ENCODE measurements at regions not wholly inside any gene's neighbourhood (a gene's known extent, or its start where the extent isn't known, plus 50 kb on each side); places are given as distances from the start of the nearest gene placed in this dataset.

DNA sequence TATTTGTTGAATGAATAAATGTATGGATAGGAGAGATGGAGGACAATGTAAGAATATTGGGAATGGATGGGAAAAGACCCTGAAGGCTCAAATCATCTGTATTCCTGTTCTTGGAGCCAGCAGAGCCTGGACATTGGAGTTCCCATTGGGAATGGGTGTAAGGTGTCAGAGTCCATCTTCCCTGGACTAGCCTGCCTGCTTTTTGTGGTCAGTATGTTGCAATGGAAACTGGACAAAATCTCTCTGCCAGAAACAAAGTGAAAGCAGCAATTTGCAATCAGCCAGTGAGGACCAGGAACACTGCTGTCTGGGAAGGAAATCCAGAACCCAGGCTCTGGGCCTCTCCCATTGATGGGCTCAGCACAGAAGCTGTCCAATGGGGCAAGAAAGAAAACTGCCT is 83.5 kb upstream of the SKOR2 start:
- TF ChIP-seq POLR2AphosphoS5 (IDR thresholded peaks at IDR 0.05; ENCODE audit: low read depth, low read length) (no peak), SIN3A (IDR thresholded peaks at IDR 0.05; ENCODE audit: borderline replicate concordance, insufficient read depth, low read length) (no peak), REST (IDR thresholded peaks at IDR 0.05; ENCODE audit: insufficient read depth in 1 of 2, low read depth in 2 of 2, low read length in 2 of 2) (no peak), TAF1 (IDR thresholded peaks at IDR 0.05; ENCODE audit: borderline replicate concordance, insufficient read depth, low read length) (no peak), FOXP2 (optimal IDR thresholded peaks at IDR 0.05; ENCODE audit: borderline replicate concordance, extremely low read depth, extremely low read length, insufficient read depth) (no peak)

- TF ChIP-seq REST (IDR thresholded peaks at IDR 0.05; ENCODE audit: insufficient read depth in 1 of 2, low read depth in 2 of 2, low read length in 2 of 2) = no peak
- no peak for TF ChIP-seq POLR2AphosphoS5 (IDR thresholded peaks at IDR 0.05; ENCODE audit: low read depth, low read length)
- no peak for TF ChIP-seq FOXP2 (optimal IDR thresholded peaks at IDR 0.05; ENCODE audit: borderline replicate concordance, extremely low read depth, extremely low read length, insufficient read depth)
- no peak for TF ChIP-seq TAF1 (IDR thresholded peaks at IDR 0.05; ENCODE audit: borderline replicate concordance, insufficient read depth, low read length)
- TF ChIP-seq SIN3A (IDR thresholded peaks at IDR 0.05; ENCODE audit: borderline replicate concordance, insufficient read depth, low read length) = no peak
Measured at GRCh38 chr18:47333926-47334635, 82.6 kb upstream of the SKOR2 start.

- no peak for TF ChIP-seq SIN3A (IDR thresholded peaks at IDR 0.05; ENCODE audit: borderline replicate concordance, insufficient read depth, low read length)
- TF ChIP-seq POLR2AphosphoS5 (IDR thresholded peaks at IDR 0.05; ENCODE audit: low read depth, low read length) = no peak
- no peak for TF ChIP-seq TAF1 (IDR thresholded peaks at IDR 0.05; ENCODE audit: borderline replicate concordance, insufficient read depth, low read length)
- TF ChIP-seq FOXP2 (optimal IDR thresholded peaks at IDR 0.05; ENCODE audit: borderline replicate concordance, extremely low read depth, extremely low read length, insufficient read depth) = no peak
Measured at GRCh38 chr18:47331641-47332040, 80.2 kb upstream of the SKOR2 start.

DNA sequence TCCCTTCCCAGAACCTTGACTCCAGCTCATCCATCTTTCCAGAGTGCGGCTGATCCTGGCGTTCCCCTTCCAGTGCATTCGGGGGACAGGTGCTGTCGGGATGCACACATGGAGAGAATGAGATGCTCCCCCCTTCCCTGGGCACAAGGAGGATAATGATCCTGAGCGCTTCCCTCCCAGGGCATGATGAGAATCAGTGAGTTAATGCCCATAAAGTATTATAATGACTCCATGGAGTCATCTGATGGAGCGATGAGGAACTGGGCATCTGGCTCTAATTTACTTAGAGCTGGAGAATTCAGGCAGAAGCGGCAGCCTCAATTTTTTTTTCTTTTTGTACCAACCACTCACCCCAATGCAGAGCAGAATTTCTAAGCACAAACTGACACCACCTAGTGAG is 79.6 kb upstream of the SKOR2 start:
- no peak for TF ChIP-seq FOXP2 (optimal IDR thresholded peaks at IDR 0.05; ENCODE audit: borderline replicate concordance, extremely low read depth, extremely low read length, insufficient read depth)
- TF ChIP-seq SIN3A (IDR thresholded peaks at IDR 0.05; ENCODE audit: borderline replicate concordance, insufficient read depth, low read length) = no peak
- TF ChIP-seq TAF1 (IDR thresholded peaks at IDR 0.05; ENCODE audit: borderline replicate concordance, insufficient read depth, low read length) = no peak
- TF ChIP-seq POLR2AphosphoS5 (IDR thresholded peaks at IDR 0.05; ENCODE audit: low read depth, low read length) = no peak
- TF ChIP-seq REST (IDR thresholded peaks at IDR 0.05; ENCODE audit: insufficient read depth in 1 of 2, low read depth in 2 of 2, low read length in 2 of 2) = no peak

DNA sequence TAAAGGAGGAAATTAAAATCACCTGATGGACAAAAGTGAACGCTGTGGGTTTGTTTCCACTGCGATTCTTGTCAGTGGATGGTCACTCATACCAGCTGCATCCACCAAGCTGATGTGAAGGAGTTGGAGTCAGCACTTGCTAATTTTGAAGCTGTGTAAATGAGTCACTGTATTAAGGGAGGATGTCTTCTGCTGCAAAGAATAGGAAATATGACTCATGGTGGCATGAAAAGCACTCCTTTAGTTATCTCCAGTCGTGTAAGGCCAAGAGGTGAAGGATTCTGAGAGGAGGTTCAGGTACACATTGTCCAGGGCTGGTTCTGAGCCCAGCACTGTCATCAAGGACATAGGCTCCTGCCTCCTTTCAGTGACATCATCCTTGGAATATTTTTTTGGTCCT is 71.7 kb upstream of the SKOR2 start:
- TF ChIP-seq FOXP2 (optimal IDR thresholded peaks at IDR 0.05; ENCODE audit: borderline replicate concordance, extremely low read depth, extremely low read length, insufficient read depth) (no peak), REST (IDR thresholded peaks at IDR 0.05; ENCODE audit: insufficient read depth in 1 of 2, low read depth in 2 of 2, low read length in 2 of 2) (no peak)

All from PFSK-1 (cell line).